Skin epidermis (tissue), 12 donors: ENCODE measurements at regions not wholly inside any gene's neighbourhood (a gene's known extent, or its start where the extent isn't known, plus 50 kb on each side); places are given as distances from the start of the nearest gene placed in this dataset.

ENCODE experiments used
- H3K27ac ChIP-seq, 21 experiments: fragments of 200-600 bp; sonication (generic) in 11 of 21; one replicate each; pipeline ENCODE4 v1.5.0; 2020; ENCODE audit warnings: mild to moderate bottlenecking in 3 of 21, inconsistent platforms in 2 of 21, moderate library complexity in 2 of 21
- H3K4me3 ChIP-seq, 7 experiments: fragments of 200-600 bp; sonication (generic) in 2 of 7; one replicate each; pipeline ENCODE4 v1.5.0; 2020; ENCODE audit warnings: inconsistent platforms in 2 of 7, mild to moderate bottlenecking in 2 of 7, moderate library complexity in 1 of 7

GRCh38 chr12:124517260-124518050 is 50.0 kb downstream of the NCOR2 start:
- Histone ChIP-seq H3K4me3 (peak overlapping the region; percentile 40 to 53 (median 46)), H3K27ac (peak overlapping the region in 20 of 21 experiments; percentile 82 to 98 (median 92))

GRCh38 chr12:124516850-124517249 is 50.6 kb downstream of the NCOR2 start:
- H3K4me3 ChIP-seq = peak overlapping the region; percentile 40 to 53 (median 46)

GRCh38 chr12:124515981-124516380 is 51.4 kb downstream of the NCOR2 start:
- Histone ChIP-seq H3K4me3 (peak overlapping the region in 2 of 7 experiments; percentile 49 to 53), H3K27ac (peak overlapping the region in 16 of 21 experiments; percentile 82 to 98 (median 93))

More at GRCh38 chr12:124516850-124517249, 50.6 kb downstream of the NCOR2 start:
- H3K27ac ChIP-seq = peak overlapping the region in 20 of 21 experiments; percentile 82 to 98 (median 92)

GRCh38 chr12:124514996-124515932 is 52.1 kb downstream of the NCOR2 start:
- H3K27ac ChIP-seq = peak overlapping the region in 11 of 21 experiments; percentile 82 to 98 (median 93)
- H3K4me3 ChIP-seq = no peak overlapping the region

GRCh38 chr12:124514145-124514995 is 53.0 kb downstream of the NCOR2 start:
- Histone ChIP-seq H3K27ac (peak overlapping the region in 4 of 21 experiments; percentile 63 to 79 (median 72)), H3K4me3 (no peak overlapping the region)

- H3K27ac ChIP-seq = peak overlapping the region in 19 of 21 experiments; percentile 31 to 83 (median 64)
Observed at GRCh38 chr12:124513297-124513867, 54.0 kb downstream of the NCOR2 start.

GRCh38 chr12:124512667-124513296 is 54.6 kb downstream of the NCOR2 start:
- H3K27ac ChIP-seq = peak overlapping the region in 19 of 21 experiments; percentile 31 to 83 (median 64)
- no peak overlapping the region for H3K4me3 ChIP-seq

More at GRCh38 chr12:124513297-124513867, 54.0 kb downstream of the NCOR2 start:
- no peak overlapping the region for H3K4me3 ChIP-seq

GRCh38 chr12:124511259-124511985 is 56.0 kb downstream of the NCOR2 start:
- Histone ChIP-seq H3K4me3 (no peak overlapping the region), H3K27ac (peak overlapping the region in 2 of 21 experiments; percentile 17 to 58)

- Histone ChIP-seq H3K27ac (peak overlapping the region in 12 of 21 experiments; percentile 4 to 73 (median 36)), H3K4me3 (no peak overlapping the region)
Observed at GRCh38 chr12:124510301-124510970, 57.0 kb downstream of the NCOR2 start.

- no peak overlapping the region for H3K4me3 ChIP-seq
- H3K27ac ChIP-seq = peak overlapping the region in 15 of 21 experiments; percentile 4 to 73 (median 49)
Observed at GRCh38 chr12:124509676-124510300, 57.6 kb downstream of the NCOR2 start.

- Histone ChIP-seq H3K27ac (peak overlapping the region in 15 of 21 experiments; percentile 4 to 82 (median 51)), H3K4me3 (no peak overlapping the region)
Observed at GRCh38 chr12:124509300-124509675, 58.1 kb downstream of the NCOR2 start.

- Histone ChIP-seq H3K27ac (peak overlapping the region in 16 of 21 experiments; percentile 19 to 82 (median 51)), H3K4me3 (no peak overlapping the region)
Observed at GRCh38 chr12:124508381-124509079, 58.9 kb downstream of the NCOR2 start.

GRCh38 chr12:124507188-124508109 is 60.0 kb downstream of the NCOR2 start:
- H3K4me3 ChIP-seq = no peak overlapping the region
- peak overlapping the region in 19 of 21 experiments; percentile 24 to 82 (median 66) for H3K27ac ChIP-seq

GRCh38 chr12:124506832-124507153 is 60.6 kb downstream of the NCOR2 start:
- H3K4me3 ChIP-seq = no peak overlapping the region
- H3K27ac ChIP-seq = peak overlapping the region in 20 of 21 experiments; percentile 22 to 82 (median 65)
